Liver (tissue), 8 donors: ENCODE measurements at regions not wholly inside any gene's neighbourhood (a gene's known extent, or its start where the extent isn't known, plus 50 kb on each side); places are given as distances from the start of the nearest gene placed in this dataset.

Experiments
- DNase-seq: peaks from one replicate; pipeline ENCODE4 v3.0.0-alpha.2; 2017; ENCODE audit warnings: low spot score
- H3K27ac ChIP-seq, 2 donors: one replicate each; pipeline ENCODE4 v1.7.0; 2013; ENCODE audit warnings: inconsistent platforms in 2 of 2, low read length in 2 of 2, control low read depth in 1 of 2, low read depth in 1 of 2, mild to moderate bottlenecking in 1 of 2
- H3K27me3 ChIP-seq, 4 donors: one replicate each; pipeline versions ENCODE4 v1.6.1 to v1.7.0; 2013; ENCODE audit warnings: low read length in 3 of 4, inconsistent platforms in 1 of 4, mild to moderate bottlenecking in 1 of 4, moderate library complexity in 1 of 4; ENCODE audit not compliant: control insufficient read depth in 4 of 4, insufficient read depth in 4 of 4
- H3K36me3 ChIP-seq, 4 donors: one replicate each; pipeline versions ENCODE4 v1.6.1 to v1.7.0; 2013; ENCODE audit warnings: low read length in 3 of 4, mild to moderate bottlenecking in 3 of 4, low read depth in 1 of 4, moderate library complexity in 1 of 4; ENCODE audit not compliant: control insufficient read depth in 4 of 4, insufficient read depth in 3 of 4
- H3K4me1 ChIP-seq, 4 donors: one replicate each; pipeline versions ENCODE4 v1.6.1 to v1.7.0; 2013; ENCODE audit warnings: low read length in 3 of 4, mild to moderate bottlenecking in 3 of 4, moderate library complexity in 1 of 4; ENCODE audit not compliant: control insufficient read depth in 4 of 4, insufficient read depth in 4 of 4
- H3K4me3 ChIP-seq, 3 donors: one replicate each; pipeline versions ENCODE4 v1.6.1 to v1.7.0; 2013; ENCODE audit warnings: low read length in 3 of 3, control low read depth in 1 of 3, low read depth in 1 of 3, mild to moderate bottlenecking in 1 of 3
- H3K9ac ChIP-seq, 2 donors: one replicate each; pipeline ENCODE4 v1.7.0; 2013; ENCODE audit warnings: low read length in 2 of 2, mild to moderate bottlenecking in 2 of 2, moderate library complexity in 2 of 2, control low read depth in 1 of 2, low read depth in 1 of 2
- H3K9me3 ChIP-seq, 4 donors: one replicate each; pipeline versions ENCODE4 v1.6.1 to v1.7.0; 2013; ENCODE audit warnings: low read length in 3 of 4; ENCODE audit not compliant: control insufficient read depth in 4 of 4
- EGR1 ChIP-seq, 2 donors: IDR thresholded peaks; 2 replicates each; pipeline ENCODE4 v1.6.1; 2016 to 2018; ENCODE audit warnings: antibody characterized with exemption in 2 of 2, low read depth in 2 of 2
- FOXA1 ChIP-seq: IDR thresholded peaks from 2 replicates; pipeline ENCODE4 v1.6.1; 2016; ENCODE audit warnings: antibody characterized with exemption
- HNF4A ChIP-seq, 2 donors: conservative IDR thresholded peaks; 2 replicates each; pipeline ENCODE4 v1.6.1; 2016; ENCODE audit warnings: antibody characterized with exemption in 2 of 2, mild to moderate bottlenecking in 2 of 2
- HNF4G ChIP-seq: IDR thresholded peaks from 2 replicates; pipeline ENCODE4 v1.6.1; 2016; ENCODE audit warnings: antibody characterized with exemption
- JUND ChIP-seq, 2 donors: IDR thresholded peaks; 2 replicates each; pipeline ENCODE4 v1.6.1; 2016; ENCODE audit warnings: antibody characterized with exemption in 2 of 2
- MAX ChIP-seq: IDR thresholded peaks from 2 replicates; pipeline ENCODE4 v1.6.1; 2016; ENCODE audit warnings: antibody characterized with exemption
- NR2F2 ChIP-seq: IDR thresholded peaks from 2 replicates; pipeline ENCODE4 v1.6.1; 2016; ENCODE audit warnings: antibody characterized with exemption
- RAD21 ChIP-seq, 2 donors: IDR thresholded peaks; 2 replicates each; pipeline ENCODE4 v1.6.1; 2016; ENCODE audit warnings: antibody characterized with exemption in 2 of 2, mild to moderate bottlenecking in 2 of 2
- RXRA ChIP-seq, 2 donors: IDR thresholded peaks; 2 replicates each; pipeline ENCODE4 v1.6.1; 2017 to 2018; ENCODE audit warnings: antibody characterized with exemption in 2 of 2, mild to moderate bottlenecking in 1 of 2
- SP1 ChIP-seq: IDR thresholded peaks from 2 replicates; pipeline ENCODE4 v1.6.1; 2018; ENCODE audit warnings: antibody characterized with exemption, mild to moderate bottlenecking
- TAF1 ChIP-seq: conservative IDR thresholded peaks from 2 replicates; pipeline ENCODE4 v1.6.1; 2016; ENCODE audit warnings: antibody characterized with exemption, mild to moderate bottlenecking
- YY1 ChIP-seq: IDR thresholded peaks from 2 replicates; pipeline ENCODE4 v1.6.1; 2016; ENCODE audit warnings: antibody characterized with exemption, mild to moderate bottlenecking
- WGBS: extraction: QIAGEN DNeasy Blood & Tissue Kit; methylation state at CpG from one replicate; pipeline ENCODE4 v1.1.7; 2013; 5-methylcytosine and 5-hydroxymethylcytosine counted together
- TF ChIP-seq, protein P1 (sequence below): IDR thresholded peaks from 2 replicates; pipeline ENCODE4 v1.6.1; 2016; ENCODE audit warnings: antibody characterized with exemption, mild to moderate bottlenecking
- TF ChIP-seq, protein P2 (sequence below): IDR thresholded peaks from 2 replicates; pipeline ENCODE4 v1.6.1; 2016; ENCODE audit warnings: antibody characterized with exemption
- TF ChIP-seq, protein P3 (sequence below): IDR thresholded peaks from 2 replicates; pipeline ENCODE4 v1.6.1; 2016; ENCODE audit warnings: antibody characterized with exemption
- TF ChIP-seq, protein P4 (sequence below): fragments of 150-350 bp; IDR thresholded peaks from 2 replicates; pipeline ENCODE4 v1.5.1; 2017; ENCODE audit warnings: improper control_type of control experiment, low read depth, low read length; ENCODE audit not compliant: missing input control
- donor health status: healthy.
- donor health status: healthy.
- donor health status: healthy.
- donor health status: healthy.
- donor health status: healthy.

- no peaks in the 10 kb centered on the region for H3K36me3 ChIP-seq
- DNase-seq: no peak
- H3K27ac ChIP-seq: no peak overlapping the region
- no peaks in the 10 kb centered on the region for H3K4me1 ChIP-seq
- no peaks in the 10 kb centered on the region for H3K27me3 ChIP-seq
- no peak overlapping the region for H3K9ac ChIP-seq
- TF ChIP-seq, protein P1, sequence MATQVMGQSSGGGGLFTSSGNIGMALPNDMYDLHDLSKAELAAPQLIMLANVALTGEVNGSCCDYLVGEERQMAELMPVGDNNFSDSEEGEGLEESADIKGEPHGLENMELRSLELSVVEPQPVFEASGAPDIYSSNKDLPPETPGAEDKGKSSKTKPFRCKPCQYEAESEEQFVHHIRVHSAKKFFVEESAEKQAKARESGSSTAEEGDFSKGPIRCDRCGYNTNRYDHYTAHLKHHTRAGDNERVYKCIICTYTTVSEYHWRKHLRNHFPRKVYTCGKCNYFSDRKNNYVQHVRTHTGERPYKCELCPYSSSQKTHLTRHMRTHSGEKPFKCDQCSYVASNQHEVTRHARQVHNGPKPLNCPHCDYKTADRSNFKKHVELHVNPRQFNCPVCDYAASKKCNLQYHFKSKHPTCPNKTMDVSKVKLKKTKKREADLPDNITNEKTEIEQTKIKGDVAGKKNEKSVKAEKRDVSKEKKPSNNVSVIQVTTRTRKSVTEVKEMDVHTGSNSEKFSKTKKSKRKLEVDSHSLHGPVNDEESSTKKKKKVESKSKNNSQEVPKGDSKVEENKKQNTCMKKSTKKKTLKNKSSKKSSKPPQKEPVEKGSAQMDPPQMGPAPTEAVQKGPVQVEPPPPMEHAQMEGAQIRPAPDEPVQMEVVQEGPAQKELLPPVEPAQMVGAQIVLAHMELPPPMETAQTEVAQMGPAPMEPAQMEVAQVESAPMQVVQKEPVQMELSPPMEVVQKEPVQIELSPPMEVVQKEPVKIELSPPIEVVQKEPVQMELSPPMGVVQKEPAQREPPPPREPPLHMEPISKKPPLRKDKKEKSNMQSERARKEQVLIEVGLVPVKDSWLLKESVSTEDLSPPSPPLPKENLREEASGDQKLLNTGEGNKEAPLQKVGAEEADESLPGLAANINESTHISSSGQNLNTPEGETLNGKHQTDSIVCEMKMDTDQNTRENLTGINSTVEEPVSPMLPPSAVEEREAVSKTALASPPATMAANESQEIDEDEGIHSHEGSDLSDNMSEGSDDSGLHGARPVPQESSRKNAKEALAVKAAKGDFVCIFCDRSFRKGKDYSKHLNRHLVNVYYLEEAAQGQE: no peak
- no peak for TF ChIP-seq HNF4G
- TF ChIP-seq, protein P2, sequence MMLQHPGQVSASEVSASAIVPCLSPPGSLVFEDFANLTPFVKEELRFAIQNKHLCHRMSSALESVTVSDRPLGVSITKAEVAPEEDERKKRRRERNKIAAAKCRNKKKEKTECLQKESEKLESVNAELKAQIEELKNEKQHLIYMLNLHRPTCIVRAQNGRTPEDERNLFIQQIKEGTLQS: no peak
- TF ChIP-seq, protein P3, sequence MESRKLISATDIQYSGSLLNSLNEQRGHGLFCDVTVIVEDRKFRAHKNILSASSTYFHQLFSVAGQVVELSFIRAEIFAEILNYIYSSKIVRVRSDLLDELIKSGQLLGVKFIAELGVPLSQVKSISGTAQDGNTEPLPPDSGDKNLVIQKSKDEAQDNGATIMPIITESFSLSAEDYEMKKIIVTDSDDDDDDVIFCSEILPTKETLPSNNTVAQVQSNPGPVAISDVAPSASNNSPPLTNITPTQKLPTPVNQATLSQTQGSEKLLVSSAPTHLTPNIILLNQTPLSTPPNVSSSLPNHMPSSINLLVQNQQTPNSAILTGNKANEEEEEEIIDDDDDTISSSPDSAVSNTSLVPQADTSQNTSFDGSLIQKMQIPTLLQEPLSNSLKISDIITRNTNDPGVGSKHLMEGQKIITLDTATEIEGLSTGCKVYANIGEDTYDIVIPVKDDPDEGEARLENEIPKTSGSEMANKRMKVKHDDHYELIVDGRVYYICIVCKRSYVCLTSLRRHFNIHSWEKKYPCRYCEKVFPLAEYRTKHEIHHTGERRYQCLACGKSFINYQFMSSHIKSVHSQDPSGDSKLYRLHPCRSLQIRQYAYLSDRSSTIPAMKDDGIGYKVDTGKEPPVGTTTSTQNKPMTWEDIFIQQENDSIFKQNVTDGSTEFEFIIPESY: no peak
- TF ChIP-seq, protein P4, sequence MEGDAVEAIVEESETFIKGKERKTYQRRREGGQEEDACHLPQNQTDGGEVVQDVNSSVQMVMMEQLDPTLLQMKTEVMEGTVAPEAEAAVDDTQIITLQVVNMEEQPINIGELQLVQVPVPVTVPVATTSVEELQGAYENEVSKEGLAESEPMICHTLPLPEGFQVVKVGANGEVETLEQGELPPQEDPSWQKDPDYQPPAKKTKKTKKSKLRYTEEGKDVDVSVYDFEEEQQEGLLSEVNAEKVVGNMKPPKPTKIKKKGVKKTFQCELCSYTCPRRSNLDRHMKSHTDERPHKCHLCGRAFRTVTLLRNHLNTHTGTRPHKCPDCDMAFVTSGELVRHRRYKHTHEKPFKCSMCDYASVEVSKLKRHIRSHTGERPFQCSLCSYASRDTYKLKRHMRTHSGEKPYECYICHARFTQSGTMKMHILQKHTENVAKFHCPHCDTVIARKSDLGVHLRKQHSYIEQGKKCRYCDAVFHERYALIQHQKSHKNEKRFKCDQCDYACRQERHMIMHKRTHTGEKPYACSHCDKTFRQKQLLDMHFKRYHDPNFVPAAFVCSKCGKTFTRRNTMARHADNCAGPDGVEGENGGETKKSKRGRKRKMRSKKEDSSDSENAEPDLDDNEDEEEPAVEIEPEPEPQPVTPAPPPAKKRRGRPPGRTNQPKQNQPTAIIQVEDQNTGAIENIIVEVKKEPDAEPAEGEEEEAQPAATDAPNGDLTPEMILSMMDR: no peak
- H3K4me3 ChIP-seq: no peak overlapping the region
- no peaks in the 10 kb centered on the region for H3K9me3 ChIP-seq
- 54% methylated on average over 6 of the region's 6 CpGs for WGBS
Observed at GRCh38 chr9:29965834-29966233, 2392.6 kb upstream of the C9orf72 start.

DNA sequence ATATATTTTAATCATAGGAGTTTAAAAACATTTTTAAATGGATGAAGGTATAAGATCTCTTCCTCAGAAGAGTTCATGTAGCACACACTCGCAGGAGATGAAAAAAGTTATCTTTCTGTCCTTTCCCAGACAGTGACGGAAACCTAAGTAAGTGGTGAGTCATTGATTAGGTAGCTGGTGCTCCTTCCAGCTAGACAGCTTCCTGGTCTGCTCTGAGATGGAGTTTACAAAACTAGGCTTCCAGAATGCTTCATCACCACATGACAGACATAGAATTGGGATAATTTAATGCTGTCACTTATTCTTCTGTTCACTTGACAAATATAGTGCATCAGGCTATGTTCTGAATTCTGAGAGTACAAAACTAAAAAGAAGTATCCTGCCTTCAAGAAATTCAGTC is 2393.0 kb upstream of the C9orf72 start:
- Histone ChIP-seq H3K27me3 (no peaks in the 10 kb centered on the region), H3K9ac (no peak overlapping the region), H3K27ac (no peak overlapping the region), H3K4me1 (no peaks in the 10 kb centered on the region), H3K36me3 (no peaks in the 10 kb centered on the region), H3K9me3 (no peaks in the 10 kb centered on the region), H3K4me3 (no peak overlapping the region)
- WGBS: 60% methylated on average over 2 of the region's 2 CpGs
- DNase-seq: no peak
- TF ChIP-seq RXRA (IDR thresholded peaks at IDR 0.05) (no peak), SP1 (no peak), EGR1 (IDR thresholded peaks at IDR 0.05; ENCODE audit: low read depth in 2 of 2) (no peak), NR2F2 (no peak), HNF4G (no peak), YY1 (no peak), MAX (no peak), RAD21 (IDR thresholded peaks at IDR 0.05) (no peak), HNF4A (conservative IDR thresholded peaks at IDR 0.05) (no peak), JUND (IDR thresholded peaks at IDR 0.05) (no peak), TAF1 (no peak), FOXA1 (no peak)
- TF ChIP-seq, protein P1: no peak
- TF ChIP-seq, protein P2: no peak
- TF ChIP-seq, protein P4: no peak
